HG03139 (cell line): ENCODE measurements at regions not wholly inside any gene's neighbourhood (a gene's known extent, or its start where the extent isn't known, plus 50 kb on each side); places are given as distances from the start of the nearest gene placed in this dataset.

Experiments used
- ATAC-seq: cut with Tn5 transposase; IDR thresholded peaks from one replicate; pipeline ENCODE4 v1.9.1; 2021; ENCODE audit not compliant: unreplicated experiment

GRCh38 chr2:120580709-120581108 lies 155.0 kb upstream of the GLI2 start:
- no peak for ATAC-seq

- ATAC-seq, result no peak
These were observed 152.5 kb upstream of the GLI2 start for GRCh38 chr2:120583121-120583520.

GRCh38 chr2:120583851-120584570 lies 151.7 kb upstream of the GLI2 start:
- no peak for ATAC-seq

GRCh38 chr2:120586507-120587278 lies 149.0 kb upstream of the GLI2 start:
- ATAC-seq, result no peak

GRCh38 chr2:120587279-120587996 lies 148.2 kb upstream of the GLI2 start:
- no peak for ATAC-seq

- no peak for ATAC-seq
These were observed 147.7 kb upstream of the GLI2 start for GRCh38 chr2:120587997-120588336.

GRCh38 chr2:120589771-120590608 lies 145.7 kb upstream of the GLI2 start:
- no peak for ATAC-seq

- ATAC-seq, result no peak
These were observed 144.8 kb upstream of the GLI2 start for GRCh38 chr2:120590841-120591240.

GRCh38 chr2:120591572-120591971 lies 144.1 kb upstream of the GLI2 start:
- ATAC-seq, result no peak

GRCh38 chr2:120592084-120592483 lies 143.6 kb upstream of the GLI2 start:
- ATAC-seq, result no peak

- ATAC-seq, result no peak
These were observed 141.6 kb upstream of the GLI2 start for GRCh38 chr2:120593921-120594686.

- no peak for ATAC-seq
These were observed 140.6 kb upstream of the GLI2 start for GRCh38 chr2:120594856-120595685.

- no peak for ATAC-seq
These were observed 139.9 kb upstream of the GLI2 start for GRCh38 chr2:120595739-120596138.

- ATAC-seq, result no peak
These were observed 139.4 kb upstream of the GLI2 start for GRCh38 chr2:120596191-120596811.

GRCh38 chr2:120596990-120597594 lies 138.6 kb upstream of the GLI2 start:
- ATAC-seq, result no peak

- ATAC-seq, result no peak
These were observed 138.0 kb upstream of the GLI2 start for GRCh38 chr2:120597595-120598193.

GRCh38 chr2:120598416-120598815 lies 137.3 kb upstream of the GLI2 start:
- ATAC-seq, result no peak

- ATAC-seq, result no peak
These were observed 136.6 kb upstream of the GLI2 start for GRCh38 chr2:120599072-120599471.
